OCI-LY3 (cell line): ENCODE measurements at regions not wholly inside any gene's neighbourhood (a gene's known extent, or its start where the extent isn't known, plus 50 kb on each side); places are given as distances from the start of the nearest gene placed in this dataset.

Source experiments
- H2AFZ ChIP-seq: fragments of 200-600, 300-600 bp; shearing (Covaris generic); 2 replicates; pipeline ENCODE4 v1.6.0; 2014; ENCODE audit warnings: antibody characterized with exemption, low read depth, low read length
- H3K27ac ChIP-seq: fragments of 200-600, 300-600 bp; sonication (generic); 2 replicates; pipeline ENCODE4 v1.5.1; 2014; ENCODE audit warnings: mild to moderate bottlenecking, low read length, moderate library complexity, mixed read lengths
- H3K27me3 ChIP-seq: fragments of 200-600, 300-600 bp; sonication (generic); 2 replicates; pipeline ENCODE4 v1.6.1; 2014; ENCODE audit warnings: low read depth, low read length, mixed read lengths
- H3K36me3 ChIP-seq: fragments of 200-600, 300-600 bp; sonication (generic); replicated peaks from 2 replicates; pipeline ENCODE3; 2014; ENCODE audit warnings: low read depth, low read length, mixed read lengths
- H3K4me1 ChIP-seq: fragments of 300-600, 200-600 bp; sonication (generic); 2 replicates; pipeline ENCODE4 v1.6.1; 2014; ENCODE audit warnings: low read length, mixed read lengths
- H3K4me2 ChIP-seq: fragments of 200-600, 300-600 bp; sonication (generic); 2 replicates; pipeline ENCODE4 v1.6.1; 2014; ENCODE audit warnings: low read length, mixed read lengths
- H3K4me3 ChIP-seq: fragments of 300-600, 200-600 bp; sonication (generic); 2 replicates; pipeline ENCODE4 v1.5.1; 2014; ENCODE audit warnings: antibody characterized with exemption, mild to moderate bottlenecking, low read length, moderate library complexity
- H3K79me2 ChIP-seq: fragments of 300-600, 200-600 bp; shearing (Covaris generic); 2 replicates; pipeline ENCODE4 v1.6.1; 2014; ENCODE audit warnings: mild to moderate bottlenecking, low read length, mixed read lengths
- H3K9ac ChIP-seq: fragments of 300-600, 200-600 bp; shearing (Covaris generic); 2 replicates; pipeline ENCODE4 v1.6.0; 2014; ENCODE audit warnings: mild to moderate bottlenecking, low read length, moderate library complexity
- H3K9me3 ChIP-seq: fragments of 200-600, 300-600 bp; shearing (Covaris generic); 2 replicates; pipeline ENCODE4 v1.6.1; 2014; ENCODE audit warnings: low read length, mixed read lengths; ENCODE audit not compliant: insufficient read depth
- H4K20me1 ChIP-seq: fragments of 200-600, 300-600 bp; sonication (generic); 2 replicates; pipeline ENCODE4 v1.6.1; 2016; ENCODE audit warnings: low read length, mixed read lengths; ENCODE audit not compliant: insufficient read depth
- EZH2phosphoT487 ChIP-seq: fragments of 200-600 bp; shearing (Covaris generic); IDR thresholded peaks from 2 replicates; pipeline ENCODE4 v1.6.1; 2018; ENCODE audit warnings: antibody characterized with exemption, mixed run types, low read depth
- TF ChIP-seq, protein P1 (sequence below): fragments of 200-600, 300-600 bp; sonication (generic); IDR thresholded peaks from 2 replicates; pipeline ENCODE4 v1.5.1; 2014; ENCODE audit warnings: antibody characterized with exemption, low read length, low read depth

DNA sequence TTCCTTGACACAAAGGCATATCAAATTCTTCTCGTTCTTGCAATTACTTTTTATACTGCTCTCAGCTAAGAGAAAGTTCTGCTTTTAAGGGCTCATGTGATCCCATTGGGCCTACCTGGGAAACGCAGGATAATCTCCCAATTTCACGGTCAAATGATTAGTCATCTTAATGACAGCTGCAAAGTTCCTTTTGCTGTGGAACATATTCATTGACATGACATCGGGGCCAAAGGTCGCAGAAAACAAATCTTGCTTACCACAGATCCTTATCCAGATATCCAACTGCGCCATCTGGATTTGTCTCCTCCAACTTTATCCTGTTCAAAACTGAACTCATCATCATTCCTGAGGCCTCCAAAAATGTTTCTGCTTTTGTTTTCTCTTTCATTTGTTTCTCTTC lies 1085.6 kb upstream of the WWC1 start:
- Histone ChIP-seq H3K27ac (no peak overlapping the region), H3K4me2 (no peak overlapping the region), H3K79me2 (no peaks in the 10 kb centered on the region), H3K36me3 (no peaks in the 10 kb centered on the region), H2AFZ (no peak overlapping the region), H4K20me1 (no peaks in the 10 kb centered on the region), H3K9me3 (no peaks in the 10 kb centered on the region), H3K4me3 (no peak overlapping the region), H3K4me1 (no peaks in the 10 kb centered on the region), H3K27me3 (no peaks in the 10 kb centered on the region), H3K9ac (no peak overlapping the region)
- TF ChIP-seq, protein P1, sequence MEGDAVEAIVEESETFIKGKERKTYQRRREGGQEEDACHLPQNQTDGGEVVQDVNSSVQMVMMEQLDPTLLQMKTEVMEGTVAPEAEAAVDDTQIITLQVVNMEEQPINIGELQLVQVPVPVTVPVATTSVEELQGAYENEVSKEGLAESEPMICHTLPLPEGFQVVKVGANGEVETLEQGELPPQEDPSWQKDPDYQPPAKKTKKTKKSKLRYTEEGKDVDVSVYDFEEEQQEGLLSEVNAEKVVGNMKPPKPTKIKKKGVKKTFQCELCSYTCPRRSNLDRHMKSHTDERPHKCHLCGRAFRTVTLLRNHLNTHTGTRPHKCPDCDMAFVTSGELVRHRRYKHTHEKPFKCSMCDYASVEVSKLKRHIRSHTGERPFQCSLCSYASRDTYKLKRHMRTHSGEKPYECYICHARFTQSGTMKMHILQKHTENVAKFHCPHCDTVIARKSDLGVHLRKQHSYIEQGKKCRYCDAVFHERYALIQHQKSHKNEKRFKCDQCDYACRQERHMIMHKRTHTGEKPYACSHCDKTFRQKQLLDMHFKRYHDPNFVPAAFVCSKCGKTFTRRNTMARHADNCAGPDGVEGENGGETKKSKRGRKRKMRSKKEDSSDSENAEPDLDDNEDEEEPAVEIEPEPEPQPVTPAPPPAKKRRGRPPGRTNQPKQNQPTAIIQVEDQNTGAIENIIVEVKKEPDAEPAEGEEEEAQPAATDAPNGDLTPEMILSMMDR = no peak
- no peak for TF ChIP-seq EZH2phosphoT487

GRCh38 chr5:167207081-167207480 lies 1084.4 kb upstream of the WWC1 start:
- H3K79me2 ChIP-seq = no peaks in the 10 kb centered on the region
- H3K4me3 ChIP-seq = no peak overlapping the region
- H3K9ac ChIP-seq = no peak overlapping the region
- H3K36me3 ChIP-seq = no peaks in the 10 kb centered on the region
- H3K27me3 ChIP-seq = no peaks in the 10 kb centered on the region
- no peak for TF ChIP-seq EZH2phosphoT487
- TF ChIP-seq, protein P1 = no peak
- no peaks in the 10 kb centered on the region for H3K4me1 ChIP-seq
- no peak overlapping the region for H3K27ac ChIP-seq
- H2AFZ ChIP-seq = no peak overlapping the region
- no peak overlapping the region for H3K4me2 ChIP-seq
- no peaks in the 10 kb centered on the region for H3K9me3 ChIP-seq
- H4K20me1 ChIP-seq = no peaks in the 10 kb centered on the region

DNA sequence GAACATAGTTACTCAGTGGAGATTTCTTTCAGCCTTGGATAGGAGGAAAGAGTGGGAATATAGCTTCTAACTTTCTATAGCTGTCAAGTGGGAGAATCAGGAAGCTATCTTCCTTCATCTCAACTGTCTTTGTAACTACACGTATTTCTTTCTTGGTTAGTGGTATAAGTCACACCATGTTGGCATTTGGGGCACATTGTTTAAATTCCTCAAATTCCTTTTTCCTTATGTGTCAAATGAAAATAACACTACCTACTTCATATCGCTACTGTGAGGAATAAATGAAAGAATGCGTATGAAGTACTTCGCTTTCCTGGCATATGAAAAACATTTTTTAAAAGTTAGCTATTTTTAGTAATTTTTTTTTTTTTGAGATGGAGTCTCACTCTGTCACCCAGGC lies 1082.5 kb upstream of the WWC1 start:
- H2AFZ ChIP-seq = no peak overlapping the region
- no peaks in the 10 kb centered on the region for H3K27me3 ChIP-seq
- no peak overlapping the region for H3K27ac ChIP-seq
- H3K9ac ChIP-seq = no peak overlapping the region
- H3K9me3 ChIP-seq = no peaks in the 10 kb centered on the region
- no peaks in the 10 kb centered on the region for H3K4me1 ChIP-seq
- H3K79me2 ChIP-seq = no peaks in the 10 kb centered on the region
- no peak for TF ChIP-seq EZH2phosphoT487
- TF ChIP-seq, protein P1 = no peak
- H3K4me3 ChIP-seq = no peak overlapping the region
- no peak overlapping the region for H3K4me2 ChIP-seq
- H3K36me3 ChIP-seq = no peaks in the 10 kb centered on the region
- no peaks in the 10 kb centered on the region for H4K20me1 ChIP-seq

GRCh38 chr5:167217097-167217743 lies 1074.2 kb upstream of the WWC1 start:
- TF ChIP-seq, protein P1 = no peak
- TF ChIP-seq EZH2phosphoT487 = no peak
- no peak overlapping the region for H3K9ac ChIP-seq
- no peak overlapping the region for H3K4me3 ChIP-seq
- no peaks in the 10 kb centered on the region for H4K20me1 ChIP-seq
- H3K4me1 ChIP-seq = no peaks in the 10 kb centered on the region
- H2AFZ ChIP-seq = no peak overlapping the region
- no peak overlapping the region for H3K4me2 ChIP-seq
- no peaks in the 10 kb centered on the region for H3K9me3 ChIP-seq
- H3K27ac ChIP-seq = no peak overlapping the region
- H3K79me2 ChIP-seq = no peaks in the 10 kb centered on the region
- H3K36me3 ChIP-seq = no peaks in the 10 kb centered on the region
- H3K27me3 ChIP-seq = no peaks in the 10 kb centered on the region
